Osteoblast (primary cell): ENCODE measurements at regions not wholly inside any gene's neighbourhood (a gene's known extent, or its start where the extent isn't known, plus 50 kb on each side); places are given as distances from the start of the nearest gene placed in this dataset.

Source experiments
- DNase-seq: peaks from one replicate; pipeline ENCODE4 v3.0.0; 2011; ENCODE audit warnings: low spot score, mixed read lengths; ENCODE audit not compliant: insufficient read length; ENCODE audit errors: missing footprints
- H2AFZ ChIP-seq: 2 replicates; pipeline ENCODE4 v1.6.0; 2011; ENCODE audit warnings: mild to moderate bottlenecking, low read length
- H3K27ac ChIP-seq: 2 replicates; pipeline ENCODE4 v1.5.1; 2011; ENCODE audit warnings: mild to moderate bottlenecking, low read depth, low read length, moderate library complexity
- H3K27me3 ChIP-seq: 2 replicates; pipeline ENCODE4 v1.6.0; 2012; ENCODE audit warnings: mild to moderate bottlenecking, control low read depth, inconsistent platforms, low read length, moderate library complexity; ENCODE audit not compliant: insufficient read depth
- H3K36me3 ChIP-seq: 2 replicates; pipeline ENCODE4 v1.5.1; 2011; ENCODE audit warnings: mild to moderate bottlenecking, low read length, control low read depth, moderate library complexity; ENCODE audit not compliant: insufficient read depth
- H3K4me1 ChIP-seq: 2 replicates; pipeline ENCODE4 v1.5.1; 2011; ENCODE audit warnings: mild to moderate bottlenecking, low read length, control low read depth, moderate library complexity; ENCODE audit not compliant: insufficient read depth
- H3K4me2 ChIP-seq: 2 replicates; pipeline ENCODE4 v1.6.0; 2011; ENCODE audit warnings: mild to moderate bottlenecking, low read length; ENCODE audit not compliant: insufficient read depth
- H3K4me3 ChIP-seq: fragments of 200-600 bp; sonication (generic); 3 replicates; pipeline ENCODE4 v1.5.1; 2012; ENCODE audit warnings: mild to moderate bottlenecking, low read length, inconsistent platforms; ENCODE audit not compliant: insufficient read depth
- H3K79me2 ChIP-seq: 2 replicates; pipeline ENCODE4 v1.6.0; 2012; ENCODE audit warnings: mild to moderate bottlenecking, low read length, control low read depth, inconsistent platforms; ENCODE audit not compliant: insufficient read depth
- H3K9me3 ChIP-seq: 2 replicates; pipeline ENCODE4 v1.5.1; 2011; ENCODE audit warnings: low read depth, low read length, control low read depth
- H4K20me1 ChIP-seq: 2 replicates; pipeline ENCODE4 v1.6.0; 2012; ENCODE audit warnings: mild to moderate bottlenecking, low read length, control low read depth; ENCODE audit not compliant: insufficient read depth
- CTCF ChIP-seq: IDR thresholded peaks from 2 replicates; pipeline ENCODE4 v1.5.1; 2011; ENCODE audit warnings: mild to moderate bottlenecking, low read depth, low read length, moderate library complexity; ENCODE audit errors: extremely low read depth

- no peaks in the 10 kb centered on the region for H4K20me1 ChIP-seq
- no peak for DNase-seq
- H3K27ac ChIP-seq = no peak overlapping the region
- H3K4me1 ChIP-seq = no peaks in the 10 kb centered on the region
- no peak overlapping the region for H3K4me3 ChIP-seq
- no peak overlapping the region for H2AFZ ChIP-seq
- no peaks in the 10 kb centered on the region for H3K36me3 ChIP-seq
- H3K4me2 ChIP-seq = no peak overlapping the region
- no peaks in the 10 kb centered on the region for H3K79me2 ChIP-seq
- TF ChIP-seq CTCF = no peak
- no peaks in the 10 kb centered on the region for H3K27me3 ChIP-seq
- no peaks in the 10 kb centered on the region for H3K9me3 ChIP-seq
Observed at GRCh38 chr10:128306535-128306934, 180.3 kb upstream of the MKI67 start.

GRCh38 chr10:128306966-128307365, 180.7 kb upstream of the MKI67 start:
- H3K27ac ChIP-seq = no peak overlapping the region
- no peak overlapping the region for H2AFZ ChIP-seq
- no peak overlapping the region for H3K4me2 ChIP-seq
- no peaks in the 10 kb centered on the region for H3K36me3 ChIP-seq
- H3K4me3 ChIP-seq = no peak overlapping the region
- H3K79me2 ChIP-seq = no peaks in the 10 kb centered on the region
- H3K27me3 ChIP-seq = no peaks in the 10 kb centered on the region
- H3K4me1 ChIP-seq = no peaks in the 10 kb centered on the region
- no peak for TF ChIP-seq CTCF
- no peak for DNase-seq
- H3K9me3 ChIP-seq = no peaks in the 10 kb centered on the region
- no peaks in the 10 kb centered on the region for H4K20me1 ChIP-seq

GRCh38 chr10:128307820-128308219, 181.6 kb upstream of the MKI67 start:
- Histone ChIP-seq H3K79me2 (no peaks in the 10 kb centered on the region), H3K36me3 (no peaks in the 10 kb centered on the region), H3K27me3 (no peaks in the 10 kb centered on the region), H3K4me2 (no peak overlapping the region), H2AFZ (no peak overlapping the region), H3K27ac (no peak overlapping the region), H3K9me3 (no peaks in the 10 kb centered on the region), H3K4me1 (no peaks in the 10 kb centered on the region), H3K4me3 (no peak overlapping the region), H4K20me1 (no peaks in the 10 kb centered on the region)
- DNase-seq = no peak
- no peak for TF ChIP-seq CTCF

GRCh38 chr10:128310971-128311658, 184.9 kb upstream of the MKI67 start:
- Histone ChIP-seq H3K27me3 (no peaks in the 10 kb centered on the region), H3K9me3 (no peaks in the 10 kb centered on the region), H3K4me3 (no peak overlapping the region), H3K4me2 (no peak overlapping the region), H3K27ac (no peak overlapping the region), H4K20me1 (no peaks in the 10 kb centered on the region), H2AFZ (no peak overlapping the region), H3K36me3 (no peaks in the 10 kb centered on the region), H3K4me1 (no peaks in the 10 kb centered on the region), H3K79me2 (no peaks in the 10 kb centered on the region)
- no peak for DNase-seq
- no peak for TF ChIP-seq CTCF
